ENCODE measurements at regions not wholly inside any gene's neighbourhood (a gene's known extent, or its start where the extent isn't known, plus 50 kb on each side); places are given as distances from the start of the nearest gene placed in this dataset.

DNA sequence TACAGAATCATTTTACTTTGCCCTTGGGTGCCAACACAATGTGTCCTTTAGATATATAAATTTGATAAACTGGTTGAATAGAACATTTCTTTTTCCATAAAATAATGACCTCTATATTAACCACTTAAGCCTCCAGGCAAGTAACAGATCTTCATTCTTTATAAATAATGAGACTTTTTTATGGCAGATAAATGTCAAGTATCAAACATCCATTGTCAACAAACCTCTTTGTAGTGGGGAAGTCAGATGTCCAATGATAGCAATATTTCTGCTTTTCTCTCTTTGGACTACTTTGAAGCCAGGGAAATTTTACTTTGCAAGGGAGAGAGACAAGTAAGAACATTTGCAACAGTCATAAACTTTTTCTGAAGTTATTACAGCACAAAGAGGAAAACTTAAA is 841.2 kb downstream of the CDH8 start:
- Histone ChIP-seq H3K27ac (no peak overlapping the region), H3K9me3 (no peaks in the 10 kb centered on the region), H3K36me3 (ENCODE audit: low read depth, missing control alignments) (no peaks in the 10 kb centered on the region), H3K27me3 (no peaks in the 10 kb centered on the region), H3K4me3 (no peak overlapping the region), H3K4me1 (no peaks in the 10 kb centered on the region)
- intact Hi-C loops (cut with DNase I; ENCODE audit: low total_unique reads) = no loop called here
- no peak for TF ChIP-seq POLR2A (IDR thresholded peaks at IDR 0.05)
- TF ChIP-seq, protein P1, sequence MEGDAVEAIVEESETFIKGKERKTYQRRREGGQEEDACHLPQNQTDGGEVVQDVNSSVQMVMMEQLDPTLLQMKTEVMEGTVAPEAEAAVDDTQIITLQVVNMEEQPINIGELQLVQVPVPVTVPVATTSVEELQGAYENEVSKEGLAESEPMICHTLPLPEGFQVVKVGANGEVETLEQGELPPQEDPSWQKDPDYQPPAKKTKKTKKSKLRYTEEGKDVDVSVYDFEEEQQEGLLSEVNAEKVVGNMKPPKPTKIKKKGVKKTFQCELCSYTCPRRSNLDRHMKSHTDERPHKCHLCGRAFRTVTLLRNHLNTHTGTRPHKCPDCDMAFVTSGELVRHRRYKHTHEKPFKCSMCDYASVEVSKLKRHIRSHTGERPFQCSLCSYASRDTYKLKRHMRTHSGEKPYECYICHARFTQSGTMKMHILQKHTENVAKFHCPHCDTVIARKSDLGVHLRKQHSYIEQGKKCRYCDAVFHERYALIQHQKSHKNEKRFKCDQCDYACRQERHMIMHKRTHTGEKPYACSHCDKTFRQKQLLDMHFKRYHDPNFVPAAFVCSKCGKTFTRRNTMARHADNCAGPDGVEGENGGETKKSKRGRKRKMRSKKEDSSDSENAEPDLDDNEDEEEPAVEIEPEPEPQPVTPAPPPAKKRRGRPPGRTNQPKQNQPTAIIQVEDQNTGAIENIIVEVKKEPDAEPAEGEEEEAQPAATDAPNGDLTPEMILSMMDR (IDR thresholded peaks at IDR 0.05) = no peak
- DNase-seq = no peak

DNA sequence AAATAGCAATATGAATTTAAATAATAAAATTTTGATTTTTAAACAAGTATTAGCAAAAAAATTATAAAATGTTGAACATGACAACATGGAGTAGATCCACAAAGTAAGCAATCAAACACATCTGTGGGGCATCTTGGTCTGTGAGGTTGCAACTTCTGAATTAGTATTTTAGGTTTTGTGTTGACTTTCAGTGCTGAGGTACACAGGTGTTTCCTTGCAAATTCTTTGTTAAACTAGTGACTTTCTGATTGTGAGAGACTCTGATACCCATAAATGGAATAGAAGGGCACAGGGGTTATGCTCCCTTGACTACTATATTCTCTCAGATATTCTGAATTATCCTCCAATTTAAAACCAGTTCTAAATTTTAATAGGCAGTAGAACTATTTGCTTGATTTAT is 841.7 kb downstream of the CDH8 start:
- no peaks in the 10 kb centered on the region for H3K36me3 ChIP-seq (ENCODE audit: low read depth, missing control alignments)
- H3K4me1 ChIP-seq = no peaks in the 10 kb centered on the region
- DNase-seq = no peak
- intact Hi-C loops (cut with DNase I; ENCODE audit: low total_unique reads) = no loop called here
- no peaks in the 10 kb centered on the region for H3K9me3 ChIP-seq
- no peak for TF ChIP-seq POLR2A (IDR thresholded peaks at IDR 0.05)
- TF ChIP-seq, protein P1 (IDR thresholded peaks at IDR 0.05) = no peak
- no peak overlapping the region for H3K4me3 ChIP-seq
- no peaks in the 10 kb centered on the region for H3K27me3 ChIP-seq
- no peak overlapping the region for H3K27ac ChIP-seq

DNA sequence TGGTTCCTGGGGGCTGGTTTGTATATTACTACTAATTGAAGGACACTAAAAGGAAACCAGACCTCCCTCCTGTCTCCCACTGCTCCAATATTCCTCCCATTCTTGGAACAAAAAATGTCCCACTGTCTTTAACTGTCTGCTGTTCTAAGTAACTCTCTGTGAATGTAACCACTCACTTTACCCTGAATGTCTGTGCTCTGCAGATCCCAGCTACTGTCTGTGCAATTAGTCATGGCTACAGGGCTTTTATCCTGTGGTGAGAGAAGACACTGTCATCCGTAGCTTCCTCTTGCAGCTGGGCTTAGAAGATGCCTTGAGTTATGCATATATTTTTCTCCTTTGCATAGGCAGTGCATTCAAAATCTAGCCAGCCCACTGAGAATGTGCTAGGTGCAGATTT is 853.8 kb downstream of the CDH8 start:
- DNase-seq = no peak
- Histone ChIP-seq H3K4me3 (no peak overlapping the region), H3K4me1 (no peaks in the 10 kb centered on the region), H3K27ac (no peak overlapping the region), H3K36me3 (ENCODE audit: low read depth, missing control alignments) (no peaks in the 10 kb centered on the region), H3K27me3 (no peaks in the 10 kb centered on the region), H3K9me3 (no peaks in the 10 kb centered on the region)
- 47 to 50% methylated on average over 1 of the region's 1 CpG for WGBS, 2 donors
- TF ChIP-seq, protein P1 (IDR thresholded peaks at IDR 0.05) = no peak
- no peak for TF ChIP-seq POLR2A (IDR thresholded peaks at IDR 0.05)
- intact Hi-C loops (cut with DNase I; ENCODE audit: low total_unique reads) = no loop called here

DNA sequence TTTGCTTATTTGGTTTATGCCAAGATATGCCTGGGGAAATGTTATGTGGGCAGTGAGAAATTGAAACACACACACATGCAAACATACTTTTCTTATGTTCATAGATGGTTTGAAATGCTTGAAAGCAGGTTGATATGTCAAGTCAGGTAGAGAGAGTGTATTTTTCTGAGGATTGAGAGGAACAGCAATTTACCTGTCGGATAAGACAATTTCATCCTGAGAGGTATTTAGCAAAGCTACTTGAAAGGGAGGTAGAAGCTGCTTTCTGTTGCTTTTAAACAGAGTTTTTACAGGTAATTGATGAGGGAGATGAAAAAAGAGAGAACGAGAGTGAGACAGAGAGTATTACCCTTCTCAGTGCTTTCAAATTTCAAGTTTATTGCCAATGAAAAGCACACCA is 854.3 kb downstream of the CDH8 start:
- no peak overlapping the region for H3K4me3 ChIP-seq
- H3K4me1 ChIP-seq = no peaks in the 10 kb centered on the region
- TF ChIP-seq, protein P1 (IDR thresholded peaks at IDR 0.05) = no peak
- TF ChIP-seq POLR2A (IDR thresholded peaks at IDR 0.05) = no peak
- intact Hi-C loops (cut with DNase I; ENCODE audit: low total_unique reads) = no loop called here
- H3K9me3 ChIP-seq = no peaks in the 10 kb centered on the region
- DNase-seq = no peak
- no peaks in the 10 kb centered on the region for H3K27me3 ChIP-seq
- no peaks in the 10 kb centered on the region for H3K36me3 ChIP-seq (ENCODE audit: low read depth, missing control alignments)
- WGBS, 2 donors = 73 to 85% methylated on average over 2 of the region's 2 CpGs
- no peak overlapping the region for H3K27ac ChIP-seq

DNA sequence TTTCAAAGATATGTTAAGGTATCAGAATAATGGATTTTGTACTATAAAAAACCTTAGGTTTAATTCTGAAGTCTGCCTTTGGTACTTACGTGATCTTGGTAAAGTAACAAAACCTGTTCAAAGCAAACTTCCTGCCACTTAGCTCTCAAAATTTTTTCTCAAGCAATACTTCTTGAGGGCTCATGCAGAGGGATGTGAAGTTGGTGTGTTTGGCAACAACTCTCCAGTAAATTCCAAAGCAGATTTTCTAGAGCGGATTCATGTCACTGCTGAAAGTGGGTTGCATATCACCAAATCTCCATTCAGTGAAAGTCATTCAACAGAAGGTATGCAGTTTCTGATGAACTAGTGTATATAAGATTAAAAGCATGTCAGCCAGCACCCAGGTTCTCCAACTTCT is 856.7 kb downstream of the CDH8 start:
- intact Hi-C loops (cut with DNase I; ENCODE audit: low total_unique reads) = no loop called here
- H3K4me3 ChIP-seq = no peak overlapping the region
- TF ChIP-seq, protein P1 (IDR thresholded peaks at IDR 0.05) = no peak
- no peak for TF ChIP-seq POLR2A (IDR thresholded peaks at IDR 0.05)
- no peaks in the 10 kb centered on the region for H3K36me3 ChIP-seq (ENCODE audit: low read depth, missing control alignments)
- WGBS, 2 donors = 80 to 87% methylated on average over 2 of the region's 2 CpGs
- no peaks in the 10 kb centered on the region for H3K4me1 ChIP-seq
- no peaks in the 10 kb centered on the region for H3K9me3 ChIP-seq
- no peaks in the 10 kb centered on the region for H3K27me3 ChIP-seq
- DNase-seq = no peak
- H3K27ac ChIP-seq = no peak overlapping the region

Measured in testis (tissue), 2 donors.